GM18870 (cell line): ENCODE measurements at regions not wholly inside any gene's neighbourhood (a gene's known extent, or its start where the extent isn't known, plus 50 kb on each side); places are given as distances from the start of the nearest gene placed in this dataset.
"Not testable (repeated sequence)": the region's sequence is repeated elsewhere in the genome, so short reads cannot be mapped to it uniquely, and the experiment has no call there.

Experiments
- ATAC-seq: cut with Tn5 transposase; IDR thresholded peaks from one replicate; pipeline ENCODE4 v1.9.1; 2021; ENCODE audit warnings: moderate library complexity; ENCODE audit not compliant: unreplicated experiment

GRCh38 chr2:167328808-167329207, 440.5 kb downstream of the XIRP2 start:
- ATAC-seq: not testable (repeated sequence)

DNA sequence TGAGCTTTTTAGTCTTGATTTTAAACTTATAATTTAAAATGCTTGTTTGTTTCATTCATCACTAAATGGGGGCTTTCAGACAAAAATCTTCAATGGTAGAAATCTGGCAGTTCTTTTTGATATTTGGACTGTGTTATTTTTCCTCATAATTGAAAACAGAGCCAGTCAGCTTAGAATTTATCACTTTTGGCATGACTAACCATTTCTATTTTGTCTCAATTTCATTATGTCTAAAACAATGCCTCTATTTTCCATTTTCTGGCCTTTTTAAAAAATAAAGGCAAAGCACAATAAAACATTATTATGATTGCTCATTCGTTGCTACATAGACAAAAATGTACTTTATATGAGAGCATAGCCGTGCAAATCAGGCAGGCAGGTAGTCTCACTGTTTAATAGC, 434.5 kb downstream of the XIRP2 start:
- ATAC-seq: no peak

DNA sequence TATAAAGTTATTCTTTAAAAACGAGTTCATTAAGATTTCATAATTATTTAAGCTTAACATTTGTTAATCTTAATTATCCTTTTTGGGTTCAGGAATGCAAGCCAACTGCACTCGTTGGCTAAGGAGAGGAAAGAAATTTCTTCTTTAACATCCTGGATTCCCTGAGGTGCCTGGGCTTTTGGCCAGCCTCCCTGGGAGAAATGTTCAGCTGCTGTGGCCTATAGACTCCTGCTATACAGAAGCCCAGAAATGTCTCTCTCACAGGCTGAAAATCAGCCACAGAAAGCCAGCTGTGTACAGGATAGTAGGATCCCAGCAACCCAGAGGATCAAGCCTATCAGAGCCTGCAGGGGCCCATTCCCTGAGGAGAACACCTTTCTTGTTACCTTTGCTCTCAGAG, 430.3 kb downstream of the XIRP2 start:
- ATAC-seq: no peak

DNA sequence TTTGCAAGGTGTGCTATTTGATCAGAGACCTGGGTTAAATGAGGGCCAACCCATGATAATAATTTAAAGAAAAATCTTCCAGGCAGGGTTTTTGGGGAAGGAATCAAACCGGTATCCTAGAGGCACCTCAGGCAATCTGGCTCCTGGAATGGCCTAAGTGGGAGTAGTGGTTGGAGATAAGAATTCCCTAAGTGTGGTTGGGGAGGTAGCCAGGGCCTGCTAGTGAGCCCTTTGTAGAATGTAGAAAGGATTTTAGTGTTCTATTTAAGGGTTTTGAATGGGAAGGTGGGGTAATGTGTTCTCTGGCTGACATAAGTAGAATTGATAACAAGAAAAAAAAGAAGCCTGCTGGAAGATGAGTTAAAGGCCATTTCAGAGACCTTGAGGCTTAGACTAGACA, 422.2 kb downstream of the XIRP2 start:
- no peak for ATAC-seq
